ENCODE measurements at regions not wholly inside any gene's neighbourhood (a gene's known extent, or its start where the extent isn't known, plus 50 kb on each side); places are given as distances from the start of the nearest gene placed in this dataset.

- intact Hi-C loops (cut with DNase I), result no loop called here
- Histone ChIP-seq H3K27me3 (peaks cover 0 to 8% (median 0%) of the 10 kb centered on the region in 9 donors), H3K4me1 (peaks cover 0 to 25% (median 1%) of the 10 kb centered on the region in 12 donors), H3K4me3 (no peak overlapping the region), H3K27ac (no peak overlapping the region), H3K36me3 (no peaks in the 10 kb centered on the region), H3K9me3 (no peaks in the 10 kb centered on the region)
- DNase-seq, result peak in 3 of 5 donors; percentile 5 to 15 (median 13)
- WGBS, 4 donors, result 87 to 93% (median 90%) methylated on average over 12 to 14 of the region's 14 CpGs
- TF ChIP-seq, protein P1, sequence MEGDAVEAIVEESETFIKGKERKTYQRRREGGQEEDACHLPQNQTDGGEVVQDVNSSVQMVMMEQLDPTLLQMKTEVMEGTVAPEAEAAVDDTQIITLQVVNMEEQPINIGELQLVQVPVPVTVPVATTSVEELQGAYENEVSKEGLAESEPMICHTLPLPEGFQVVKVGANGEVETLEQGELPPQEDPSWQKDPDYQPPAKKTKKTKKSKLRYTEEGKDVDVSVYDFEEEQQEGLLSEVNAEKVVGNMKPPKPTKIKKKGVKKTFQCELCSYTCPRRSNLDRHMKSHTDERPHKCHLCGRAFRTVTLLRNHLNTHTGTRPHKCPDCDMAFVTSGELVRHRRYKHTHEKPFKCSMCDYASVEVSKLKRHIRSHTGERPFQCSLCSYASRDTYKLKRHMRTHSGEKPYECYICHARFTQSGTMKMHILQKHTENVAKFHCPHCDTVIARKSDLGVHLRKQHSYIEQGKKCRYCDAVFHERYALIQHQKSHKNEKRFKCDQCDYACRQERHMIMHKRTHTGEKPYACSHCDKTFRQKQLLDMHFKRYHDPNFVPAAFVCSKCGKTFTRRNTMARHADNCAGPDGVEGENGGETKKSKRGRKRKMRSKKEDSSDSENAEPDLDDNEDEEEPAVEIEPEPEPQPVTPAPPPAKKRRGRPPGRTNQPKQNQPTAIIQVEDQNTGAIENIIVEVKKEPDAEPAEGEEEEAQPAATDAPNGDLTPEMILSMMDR (IDR thresholded peaks at IDR 0.05), result no peak
- no peak for TF ChIP-seq POLR2A (IDR thresholded peaks at IDR 0.05)
- ATAC-seq, result no peak
These were observed 58.1 kb upstream of the CTDP1 start for GRCh38 chr18:79621501-79621900.

- Histone ChIP-seq H3K4me1 (peaks cover 0 to 25% (median 0%) of the 10 kb centered on the region in 12 donors), H3K27me3 (peaks cover 0 to 13% (median 0%) of the 10 kb centered on the region in 9 donors), H3K36me3 (no peaks in the 10 kb centered on the region), H3K27ac (no peak overlapping the region), H3K9me3 (no peaks in the 10 kb centered on the region), H3K4me3 (no peak overlapping the region)
- TF ChIP-seq, protein P1 (IDR thresholded peaks at IDR 0.05), result no peak
- no peak for TF ChIP-seq POLR2A (IDR thresholded peaks at IDR 0.05)
- ATAC-seq (no peak), DNase-seq (no peak)
- intact Hi-C loops (cut with DNase I), result no loop called here
- WGBS, 4 donors, result 83 to 90% (median 89%) methylated on average over 4 of the region's 4 CpGs
These were observed 57.6 kb upstream of the CTDP1 start for GRCh38 chr18:79622004-79622403.

DNA sequence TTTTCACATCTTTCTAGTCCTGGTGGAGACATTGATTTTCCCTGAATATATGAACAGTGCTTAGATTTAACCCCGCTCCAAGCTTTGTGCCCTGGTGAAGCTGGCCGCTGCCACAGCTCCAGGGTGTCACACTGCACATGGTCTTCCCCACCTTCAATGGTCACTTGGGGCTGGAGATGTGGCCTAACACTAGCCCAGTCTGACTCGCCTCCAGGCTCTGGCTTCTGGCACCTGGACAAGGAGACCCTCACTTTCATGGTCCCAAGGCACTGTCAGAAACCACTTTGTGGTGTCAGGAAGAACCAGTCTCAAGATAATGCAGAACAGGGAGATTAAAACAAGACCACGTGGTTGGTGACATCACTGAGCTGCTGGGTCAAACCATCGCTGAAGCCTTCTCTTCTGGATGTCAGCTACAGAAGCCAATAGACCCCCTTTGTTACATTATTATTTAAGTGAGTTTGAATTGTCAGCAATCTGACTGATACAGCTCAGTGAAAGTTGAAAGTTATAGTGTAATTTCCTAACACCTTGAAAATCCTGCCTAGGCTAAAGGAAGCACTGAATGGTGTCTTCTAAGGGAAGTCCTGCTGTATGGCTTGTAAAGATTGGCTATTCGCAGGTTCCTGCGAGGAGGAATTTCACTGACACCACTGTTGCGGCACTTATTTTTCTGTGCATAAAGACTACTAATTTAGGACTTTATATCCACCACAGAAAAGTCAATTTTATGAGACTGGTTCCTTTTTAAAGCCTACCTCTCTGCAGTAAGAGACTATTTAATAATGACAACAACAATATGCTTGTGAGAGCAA, 55.0 kb upstream of the CTDP1 start:
- Histone ChIP-seq H3K27me3 (peaks cover 0 to 19% (median 0%) of the 10 kb centered on the region in 9 donors), H3K9me3 (no peaks in the 10 kb centered on the region), H3K27ac (peak overlapping the region in 1 of 12 donors; percentile 16), H3K36me3 (no peaks in the 10 kb centered on the region), H3K4me3 (no peak overlapping the region), H3K4me1 (peaks cover 0 to 25% (median 0%) of the 10 kb centered on the region in 12 donors)
- intact Hi-C loops (cut with DNase I), result no loop called here
- ATAC-seq (no peak), DNase-seq (peak in 2 of 5 donors; percentile 15 to 16)
- 65 to 80% (median 77%) methylated on average over 7 to 8 of the region's 8 CpGs for WGBS, 4 donors
- no peak for TF ChIP-seq POLR2A (IDR thresholded peaks at IDR 0.05)
- TF ChIP-seq, protein P1 (IDR thresholded peaks at IDR 0.05), result no peak

DNA sequence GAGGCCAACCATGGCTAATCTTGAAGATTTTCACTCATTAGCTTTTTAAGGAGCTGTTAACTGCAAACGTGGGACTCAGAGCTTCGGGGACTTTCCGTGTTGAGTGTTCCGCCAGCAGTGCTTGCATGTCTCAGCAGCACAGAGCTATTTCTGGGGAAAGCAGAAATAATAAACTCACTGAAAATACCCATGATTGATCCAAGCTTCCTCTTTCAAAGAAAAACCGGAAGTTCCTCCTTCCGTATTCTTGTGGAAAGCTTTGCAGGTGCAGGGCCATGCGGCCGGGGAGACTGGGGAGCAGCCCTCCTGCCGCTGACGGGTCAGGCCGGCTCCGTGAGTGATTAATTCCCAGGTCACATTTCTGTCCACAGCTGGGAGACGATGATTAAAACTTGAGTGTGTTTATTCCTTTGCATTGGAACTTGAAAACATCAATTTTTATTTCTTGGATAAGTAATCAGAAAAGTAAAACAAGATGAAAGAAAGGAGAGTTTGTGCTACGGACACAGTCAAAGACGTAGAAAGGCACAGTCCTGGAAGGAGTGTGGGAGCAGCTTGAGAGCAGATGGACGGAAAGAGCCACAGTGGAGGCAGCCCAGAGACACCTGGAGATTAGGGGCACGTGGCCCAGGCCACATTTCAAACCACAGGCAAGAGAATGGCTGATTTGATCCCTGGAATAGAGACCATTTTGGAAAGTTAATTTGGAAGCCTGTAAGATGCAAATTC, 54.2 kb upstream of the CTDP1 start:
- no peak for TF ChIP-seq POLR2A (IDR thresholded peaks at IDR 0.05)
- TF ChIP-seq, protein P1 (IDR thresholded peaks at IDR 0.05), result no peak
- peak in 3 of 5 donors; percentile 10 to 50 (median 21) for DNase-seq
- H3K36me3 ChIP-seq, result no peaks in the 10 kb centered on the region
- H3K27ac ChIP-seq, result peak overlapping the region in 1 of 12 donors; percentile 16
- intact Hi-C loops (cut with DNase I), result no loop called here
- H3K4me3 ChIP-seq, result no peak overlapping the region
- H3K9me3 ChIP-seq, result no peaks in the 10 kb centered on the region
- peak in 2 of 4 donors; percentile 46 to 61 for ATAC-seq
- 51 to 71% (median 57%) methylated on average over 17 of the region's 17 CpGs for WGBS, 4 donors
- peaks cover 0 to 25% (median 0%) of the 10 kb centered on the region in 12 donors for H3K4me1 ChIP-seq
- peaks cover 0 to 19% (median 0%) of the 10 kb centered on the region in 9 donors for H3K27me3 ChIP-seq
